ENCODE measurements at regions not wholly inside any gene's neighbourhood (a gene's known extent, or its start where the extent isn't known, plus 50 kb on each side); places are given as distances from the start of the nearest gene placed in this dataset.

GRCh38 chr12:111310076-111310870 lies 58.6 kb downstream of the PHETA1 start:
- no peak for DNase-seq (ENCODE audit: low read depth)

DNA sequence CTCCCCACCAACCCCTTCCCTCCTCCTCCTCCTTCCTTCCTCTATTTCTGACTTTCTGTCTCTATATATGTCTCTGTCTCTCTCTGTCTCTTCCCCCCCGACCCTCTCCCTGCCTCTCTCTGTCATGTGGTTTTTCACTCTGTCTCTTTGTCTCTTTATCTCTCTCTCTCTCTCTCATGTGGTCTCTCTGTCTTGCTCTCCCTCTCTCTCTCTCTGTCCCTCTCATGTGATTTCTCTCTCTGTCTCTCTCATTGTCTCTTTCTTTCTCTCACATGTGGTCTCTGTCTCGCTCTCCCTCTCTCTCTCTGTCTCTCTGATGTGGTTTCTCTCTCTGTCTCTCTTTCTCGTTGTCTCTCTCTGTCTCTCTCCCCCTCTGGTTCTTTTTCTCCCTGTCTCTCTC lies 59.3 kb downstream of the PHETA1 start:
- DNase-seq (ENCODE audit: low read depth): no peak

- no peak for DNase-seq (ENCODE audit: low read depth)
Observed at GRCh38 chr12:111308473-111308872, 60.4 kb downstream of the PHETA1 start.

DNA sequence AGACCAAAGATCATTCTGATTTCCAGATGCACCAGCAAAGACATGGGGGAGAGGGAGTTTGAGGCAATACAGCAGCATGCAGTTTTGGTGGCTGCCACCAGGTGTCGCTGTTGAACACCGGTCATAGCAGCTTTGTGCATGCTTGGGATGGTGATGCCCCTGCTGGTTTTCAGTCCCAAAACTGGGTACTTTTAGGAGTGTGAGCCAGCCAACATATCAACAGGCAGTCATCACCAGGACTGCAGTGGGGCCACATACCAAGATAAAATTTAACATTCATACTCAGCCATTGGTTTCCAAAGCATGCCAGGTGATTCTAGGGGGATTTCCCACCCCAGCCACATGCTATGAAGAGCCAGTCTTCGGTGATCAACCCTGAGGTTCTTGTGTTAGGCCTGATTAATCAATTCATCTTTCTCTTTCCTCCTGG lies 64.2 kb downstream of the PHETA1 start:
- DNase-seq (ENCODE audit: low read depth): no peak

DNA sequence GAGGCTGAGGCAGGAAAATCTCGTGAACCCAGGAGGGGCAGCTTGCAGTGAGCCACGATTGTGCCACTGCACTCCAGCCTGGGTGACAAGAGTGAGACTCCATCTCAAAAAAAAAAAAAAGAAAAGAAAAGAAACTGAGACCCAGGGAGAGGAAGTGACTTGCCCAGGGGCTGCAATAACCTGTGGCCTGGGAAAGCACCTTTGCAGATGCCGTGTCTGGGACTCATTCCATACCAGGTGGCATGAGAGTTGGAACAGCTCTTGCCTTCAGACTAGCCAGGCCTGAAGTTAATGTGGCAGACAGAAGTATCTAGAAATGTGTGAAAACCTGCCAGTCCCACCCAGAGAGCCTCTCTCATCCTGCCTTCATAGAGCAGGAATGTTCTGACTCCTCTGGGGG lies 65.4 kb downstream of the PHETA1 start:
- DNase-seq (ENCODE audit: low read depth): no peak

GRCh38 chr12:111298582-111299436 lies 70.1 kb downstream of the PHETA1 start:
- DNase-seq (ENCODE audit: low read depth): peak; percentile 17

DNA sequence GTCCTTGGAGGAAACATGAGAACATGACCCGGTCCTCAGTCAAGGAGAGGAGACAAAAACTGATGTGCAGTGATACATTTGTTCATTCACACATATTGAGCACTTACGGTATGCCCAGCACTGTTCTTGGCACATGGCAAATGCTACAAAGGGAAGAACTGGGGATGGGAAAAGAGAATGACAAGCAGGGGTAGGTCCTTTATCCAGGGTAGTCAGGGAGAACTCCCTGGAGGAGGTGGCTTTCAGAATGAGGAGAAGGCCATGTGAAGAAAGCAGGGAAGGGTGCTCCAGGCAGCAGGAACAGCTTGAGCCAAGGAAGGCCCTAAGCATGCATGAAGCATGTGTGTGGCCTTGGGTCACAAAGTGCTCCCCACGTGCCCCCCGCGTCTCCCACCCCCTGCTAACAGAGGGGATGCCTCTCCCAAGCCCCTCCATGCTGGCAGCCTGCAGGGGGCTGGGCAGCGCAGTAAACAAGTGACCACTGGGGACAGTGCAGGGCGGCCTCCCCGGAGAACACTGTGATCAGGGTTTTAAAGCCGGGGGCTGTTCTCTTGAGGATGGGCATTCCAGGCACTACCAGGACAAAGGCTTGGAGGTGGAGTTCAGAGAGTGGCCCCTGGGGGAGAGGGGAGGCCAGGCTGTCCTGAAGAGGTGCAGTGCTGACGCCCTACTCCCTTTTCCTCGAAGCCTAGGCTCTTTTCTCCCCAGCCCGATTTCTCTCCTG lies 71.0 kb downstream of the PHETA1 start:
- DNase-seq (ENCODE audit: low read depth): no peak

DNA sequence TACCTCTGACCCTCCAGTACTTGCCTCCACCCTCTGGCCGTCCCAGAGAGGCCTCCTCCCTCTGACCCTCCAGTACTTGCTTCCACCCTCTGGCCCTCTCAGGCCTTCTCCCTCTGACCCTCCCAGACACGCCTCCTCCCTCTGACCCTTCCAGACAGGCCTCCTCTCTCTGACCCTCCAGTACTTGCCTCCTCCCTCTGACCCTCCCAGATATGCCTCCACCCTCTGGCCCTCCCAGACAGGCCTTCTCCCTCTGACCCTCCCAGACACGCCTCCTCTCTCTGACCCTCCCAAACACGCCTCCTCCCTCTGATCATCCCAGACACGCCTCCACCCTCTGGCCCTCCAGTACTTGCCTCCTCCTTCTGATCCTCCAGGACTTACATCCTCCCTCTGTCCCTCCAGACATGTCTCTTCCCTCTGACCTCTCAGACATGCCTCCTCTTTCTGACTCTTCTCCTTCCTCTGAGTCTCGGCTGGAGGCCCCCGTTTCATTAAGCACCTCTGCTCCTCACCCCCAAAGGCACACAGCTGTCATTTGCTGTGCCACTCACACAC lies 71.9 kb downstream of the PHETA1 start:
- DNase-seq (ENCODE audit: low read depth): no peak

GRCh38 chr12:111295176-111295575 lies 73.7 kb downstream of the PHETA1 start:
- no peak for DNase-seq (ENCODE audit: low read depth)

GRCh38 chr12:111293266-111294009 lies 75.5 kb downstream of the PHETA1 start:
- DNase-seq (ENCODE audit: low read depth): no peak

DNA sequence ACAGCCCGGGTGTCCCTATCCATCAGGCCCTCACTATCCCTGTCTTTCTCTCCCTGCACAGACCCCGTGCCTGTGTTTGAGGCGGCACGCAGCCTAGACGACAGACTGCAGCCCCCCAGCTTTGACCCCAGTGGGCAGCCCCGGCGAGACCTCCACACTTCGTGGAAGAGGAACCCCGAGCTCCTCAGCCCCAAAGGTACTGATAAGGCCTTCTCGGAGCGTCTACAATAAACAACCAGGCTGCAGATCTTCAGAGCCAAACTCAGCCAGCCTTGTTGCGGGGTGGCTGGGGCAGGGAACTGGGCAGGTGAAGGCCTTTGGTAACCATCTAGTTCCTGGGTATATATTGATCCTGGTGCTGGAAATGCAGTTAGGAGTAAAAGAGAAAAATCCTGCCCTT lies 77.5 kb downstream of the PHETA1 start:
- DNase-seq (ENCODE audit: low read depth): no peak

- DNase-seq (ENCODE audit: low read depth): no peak
Observed at GRCh38 chr12:111288771-111289170, 80.1 kb downstream of the PHETA1 start.

- no peak for DNase-seq (ENCODE audit: low read depth)
Observed at GRCh38 chr12:111287125-111287900, 81.6 kb downstream of the PHETA1 start.

GRCh38 chr12:111285200-111285599 lies 83.7 kb downstream of the PHETA1 start:
- DNase-seq (ENCODE audit: low read depth): no peak

- DNase-seq (ENCODE audit: low read depth): no peak
Observed at GRCh38 chr12:111284709-111285108, 84.2 kb downstream of the PHETA1 start.

DNA sequence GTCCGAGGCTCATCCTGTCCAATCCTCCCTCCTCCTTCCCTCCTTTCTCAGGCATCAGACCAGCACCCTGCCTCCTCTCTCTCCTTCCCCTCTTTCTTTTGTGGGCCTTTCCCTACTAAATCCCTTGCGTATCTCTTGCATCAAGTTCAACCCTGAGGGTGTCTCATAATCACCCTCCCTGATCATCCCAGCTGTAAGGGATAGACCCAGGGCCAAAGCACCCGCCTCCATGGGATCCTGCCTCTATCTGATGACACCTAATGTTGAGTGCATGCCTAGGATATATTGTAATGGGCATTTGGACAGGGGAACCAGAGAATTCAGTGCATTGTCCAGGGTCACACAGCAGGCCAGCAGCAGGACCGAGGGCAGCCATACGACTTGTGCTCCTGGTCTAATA lies 84.9 kb downstream of the PHETA1 start:
- DNase-seq (ENCODE audit: low read depth): no peak

DNA sequence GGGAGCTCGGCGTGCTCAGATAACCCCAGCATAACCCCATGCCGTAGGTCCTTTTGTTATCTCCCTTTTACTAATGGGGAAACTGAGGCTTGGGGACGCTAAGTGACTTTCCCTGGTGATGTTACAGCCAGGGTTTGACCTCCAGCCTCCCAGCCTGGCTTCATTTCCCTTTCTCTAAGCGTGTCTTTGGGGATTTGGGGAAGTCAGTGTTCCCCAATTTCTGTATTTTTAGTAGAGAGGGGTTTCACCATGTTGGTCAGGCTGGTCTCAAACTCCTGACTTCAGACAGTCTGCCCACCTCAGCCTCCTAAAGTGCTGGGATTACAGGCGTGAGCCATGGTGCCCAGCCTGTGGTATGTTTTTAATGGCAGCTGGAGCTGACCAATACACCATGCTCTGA lies 85.4 kb downstream of the PHETA1 start:
- DNase-seq (ENCODE audit: low read depth): no peak

GRCh38 chr12:111277570-111277969 lies 91.3 kb downstream of the PHETA1 start:
- DNase-seq (ENCODE audit: low read depth): no peak

DNA sequence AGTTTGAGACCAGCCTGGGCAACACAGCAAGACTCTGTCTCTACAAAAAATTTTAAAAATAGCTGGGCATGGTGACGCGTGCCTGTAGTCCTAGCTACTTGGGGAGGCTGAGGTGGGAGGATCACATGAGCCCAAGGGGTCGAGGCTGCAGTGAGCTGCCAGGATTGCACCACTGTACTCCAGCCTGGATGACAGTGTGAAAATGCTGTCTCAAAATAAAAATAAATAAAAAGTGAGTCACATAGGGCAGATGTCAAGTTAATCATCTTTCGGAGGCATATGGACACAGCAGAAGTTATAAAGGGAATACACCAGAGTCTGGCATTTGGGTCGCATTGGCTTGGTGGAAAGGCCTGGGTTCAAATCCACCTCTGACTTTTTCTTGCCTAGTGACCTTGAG lies 92.7 kb downstream of the PHETA1 start:
- DNase-seq (ENCODE audit: low read depth): no peak

DNA sequence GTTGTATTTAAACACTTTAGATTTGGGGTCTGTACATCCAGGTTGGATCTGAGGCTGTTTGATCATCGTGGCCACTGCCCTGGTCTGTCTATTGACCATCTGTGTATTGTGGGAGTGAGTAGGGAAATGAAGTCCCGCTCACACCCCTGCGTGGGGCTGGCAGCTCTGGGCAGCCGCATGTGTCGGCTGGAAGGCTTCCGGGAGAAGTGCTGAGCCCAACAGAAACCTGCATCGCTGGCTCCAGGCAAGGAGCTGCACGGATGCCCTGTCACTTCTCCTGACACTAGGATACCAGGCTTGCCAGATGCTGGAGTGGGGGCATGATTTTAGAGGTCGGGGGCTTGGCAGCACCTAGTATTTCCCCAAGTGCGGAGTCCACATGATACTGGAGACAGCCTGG lies 93.6 kb downstream of the PHETA1 start:
- no peak for DNase-seq (ENCODE audit: low read depth)

DNA sequence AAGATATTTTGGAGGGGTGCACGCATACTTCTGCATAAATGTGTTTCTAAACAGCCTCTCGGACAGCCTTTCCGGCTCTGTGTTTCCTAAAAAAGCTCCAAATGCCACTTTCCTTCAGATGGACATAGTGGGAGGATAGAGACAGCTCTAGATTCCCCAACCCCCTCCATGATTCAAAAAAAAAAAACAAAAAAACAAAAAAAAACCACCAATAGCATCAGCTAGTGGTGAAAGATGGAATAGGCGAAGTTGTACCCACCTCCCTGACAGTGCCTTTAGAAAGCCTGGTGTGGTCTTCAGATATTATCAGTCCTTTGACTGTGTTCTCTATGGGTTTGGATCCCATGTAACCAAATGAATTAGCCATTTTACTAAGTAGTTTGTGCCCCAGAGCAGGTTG lies 94.1 kb downstream of the PHETA1 start:
- DNase-seq (ENCODE audit: low read depth): no peak
